ENCODE measurements at regions not wholly inside any gene's neighbourhood (a gene's known extent, or its start where the extent isn't known, plus 50 kb on each side); places are given as distances from the start of the nearest gene placed in this dataset.

DNA sequence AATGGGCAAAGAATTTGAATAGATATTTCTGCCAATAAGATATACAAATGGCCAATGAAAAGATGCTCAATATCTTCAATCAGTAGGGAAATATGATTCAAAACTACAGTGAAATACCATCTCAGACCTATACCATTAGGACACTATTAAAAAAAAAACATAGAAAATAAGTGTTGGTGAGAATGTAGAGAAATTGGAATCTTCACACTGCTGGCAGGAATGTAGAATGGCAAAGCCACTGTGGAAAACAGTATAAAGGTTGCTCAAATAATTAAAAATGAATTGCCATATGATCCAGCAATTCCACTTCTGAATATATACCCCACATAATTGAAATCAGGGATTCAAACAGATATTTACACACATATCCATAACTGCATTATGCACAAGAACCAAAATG lies 88.1 kb upstream of the STARD13 start:
- Histone ChIP-seq H3K9ac (ENCODE audit: low read depth in 1 of 2, low read length in 2 of 2) (no peak overlapping the region), H3K4me3 (ENCODE audit: low read depth in 1 of 3, low read length in 3 of 3) (no peak overlapping the region), H3K27me3 (ENCODE audit: control insufficient read depth in 4 of 4, insufficient read depth in 4 of 4, low read length in 3 of 4) (no peaks in the 10 kb centered on the region), H3K36me3 (ENCODE audit: control insufficient read depth in 4 of 4, insufficient read depth in 3 of 4, low read depth in 1 of 4, low read length in 3 of 4) (no peaks in the 10 kb centered on the region), H3K4me1 (ENCODE audit: control insufficient read depth in 4 of 4, insufficient read depth in 4 of 4, low read length in 3 of 4) (peaks cover 0 to 2% (median 0%) of the 10 kb centered on the region in 4 donors), H3K27ac (ENCODE audit: low read depth in 1 of 2, low read length in 2 of 2) (no peak overlapping the region), H3K9me3 (ENCODE audit: control insufficient read depth in 4 of 4, low read length in 3 of 4) (no peaks in the 10 kb centered on the region)
- DNase-seq (ENCODE audit: low spot score) = no peak
- no peak for TF ChIP-seq HNF4G (IDR thresholded peaks at IDR 0.05)
- TF ChIP-seq SP1 (IDR thresholded peaks at IDR 0.05) = no peak
- TF ChIP-seq JUND (IDR thresholded peaks at IDR 0.05) = no peak
- TF ChIP-seq, protein P1, sequence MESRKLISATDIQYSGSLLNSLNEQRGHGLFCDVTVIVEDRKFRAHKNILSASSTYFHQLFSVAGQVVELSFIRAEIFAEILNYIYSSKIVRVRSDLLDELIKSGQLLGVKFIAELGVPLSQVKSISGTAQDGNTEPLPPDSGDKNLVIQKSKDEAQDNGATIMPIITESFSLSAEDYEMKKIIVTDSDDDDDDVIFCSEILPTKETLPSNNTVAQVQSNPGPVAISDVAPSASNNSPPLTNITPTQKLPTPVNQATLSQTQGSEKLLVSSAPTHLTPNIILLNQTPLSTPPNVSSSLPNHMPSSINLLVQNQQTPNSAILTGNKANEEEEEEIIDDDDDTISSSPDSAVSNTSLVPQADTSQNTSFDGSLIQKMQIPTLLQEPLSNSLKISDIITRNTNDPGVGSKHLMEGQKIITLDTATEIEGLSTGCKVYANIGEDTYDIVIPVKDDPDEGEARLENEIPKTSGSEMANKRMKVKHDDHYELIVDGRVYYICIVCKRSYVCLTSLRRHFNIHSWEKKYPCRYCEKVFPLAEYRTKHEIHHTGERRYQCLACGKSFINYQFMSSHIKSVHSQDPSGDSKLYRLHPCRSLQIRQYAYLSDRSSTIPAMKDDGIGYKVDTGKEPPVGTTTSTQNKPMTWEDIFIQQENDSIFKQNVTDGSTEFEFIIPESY (IDR thresholded peaks at IDR 0.05) = no peak
- TF ChIP-seq NR2F2 (IDR thresholded peaks at IDR 0.05) = no peak

- no peak for DNase-seq (ENCODE audit: low spot score)
- no peak overlapping the region for H3K4me3 ChIP-seq (ENCODE audit: low read depth in 1 of 3, low read length in 3 of 3)
- no peaks in the 10 kb centered on the region for H3K27me3 ChIP-seq (ENCODE audit: control insufficient read depth in 4 of 4, insufficient read depth in 4 of 4, low read length in 3 of 4)
- TF ChIP-seq REST (IDR thresholded peaks at IDR 0.05) (no peak), YY1 (IDR thresholded peaks at IDR 0.05) (no peak), HNF4G (IDR thresholded peaks at IDR 0.05) (no peak), GABPA (IDR thresholded peaks at IDR 0.05 in 1 of 2, conservative IDR thresholded peaks at IDR 0.05 in 1 of 2) (no peak), RXRA (IDR thresholded peaks at IDR 0.05) (no peak), FOXA2 (IDR thresholded peaks at IDR 0.05) (no peak), NR2F2 (IDR thresholded peaks at IDR 0.05) (no peak), ATF3 (IDR thresholded peaks at IDR 0.05) (no peak), SP1 (IDR thresholded peaks at IDR 0.05) (no peak)
- TF ChIP-seq, protein P2, sequence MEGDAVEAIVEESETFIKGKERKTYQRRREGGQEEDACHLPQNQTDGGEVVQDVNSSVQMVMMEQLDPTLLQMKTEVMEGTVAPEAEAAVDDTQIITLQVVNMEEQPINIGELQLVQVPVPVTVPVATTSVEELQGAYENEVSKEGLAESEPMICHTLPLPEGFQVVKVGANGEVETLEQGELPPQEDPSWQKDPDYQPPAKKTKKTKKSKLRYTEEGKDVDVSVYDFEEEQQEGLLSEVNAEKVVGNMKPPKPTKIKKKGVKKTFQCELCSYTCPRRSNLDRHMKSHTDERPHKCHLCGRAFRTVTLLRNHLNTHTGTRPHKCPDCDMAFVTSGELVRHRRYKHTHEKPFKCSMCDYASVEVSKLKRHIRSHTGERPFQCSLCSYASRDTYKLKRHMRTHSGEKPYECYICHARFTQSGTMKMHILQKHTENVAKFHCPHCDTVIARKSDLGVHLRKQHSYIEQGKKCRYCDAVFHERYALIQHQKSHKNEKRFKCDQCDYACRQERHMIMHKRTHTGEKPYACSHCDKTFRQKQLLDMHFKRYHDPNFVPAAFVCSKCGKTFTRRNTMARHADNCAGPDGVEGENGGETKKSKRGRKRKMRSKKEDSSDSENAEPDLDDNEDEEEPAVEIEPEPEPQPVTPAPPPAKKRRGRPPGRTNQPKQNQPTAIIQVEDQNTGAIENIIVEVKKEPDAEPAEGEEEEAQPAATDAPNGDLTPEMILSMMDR (IDR thresholded peaks at IDR 0.05; ENCODE audit: low read depth, low read length, missing input control) = no peak
- H3K27ac ChIP-seq (ENCODE audit: low read depth in 1 of 2, low read length in 2 of 2) = no peak overlapping the region
- H3K36me3 ChIP-seq (ENCODE audit: control insufficient read depth in 4 of 4, insufficient read depth in 3 of 4, low read depth in 1 of 4, low read length in 3 of 4) = no peaks in the 10 kb centered on the region
- no peaks in the 10 kb centered on the region for H3K9me3 ChIP-seq (ENCODE audit: control insufficient read depth in 4 of 4, low read length in 3 of 4)
- 60% methylated on average over 1 of the region's 1 CpG for WGBS
- no peak overlapping the region for H3K9ac ChIP-seq (ENCODE audit: low read depth in 1 of 2, low read length in 2 of 2)
- H3K4me1 ChIP-seq (ENCODE audit: control insufficient read depth in 4 of 4, insufficient read depth in 4 of 4, low read length in 3 of 4) = peaks cover 0 to 3% (median 0%) of the 10 kb centered on the region in 4 donors
These were observed 89.9 kb upstream of the STARD13 start for GRCh38 chr13:33375421-33375820.
